IMR-90 (cell line): ENCODE measurements at regions not wholly inside any gene's neighbourhood (a gene's known extent, or its start where the extent isn't known, plus 50 kb on each side); places are given as distances from the start of the nearest gene placed in this dataset.

ENCODE experiments used
- ATAC-seq: fragments of 200-7000 bp; cut with Tn5 transposase; 2 replicates; pipeline ENCODE4 v1.9.1; 2020; ENCODE audit warnings: low read depth, mild to moderate bottlenecking, moderate library complexity
- BruUV-seq: library from RNA; stranded (reverse); fragments of 400-500 nt; replicated peaks from 2 replicates; lab custom pipeline; 2021; lab: Mats Ljungman, UMichigan
- CTCF ChIA-PET: fragments of 300-600 bp; formaldehyde crosslinking; extraction: SDS; loops from one replicate; lab custom pipeline; 2021; ENCODE audit warnings: antibody characterized with exemption; lab: Yijun Ruan, JAX
- POLR2A ChIA-PET: fragments of 300-600 bp; sonication (Branson Sonifier 250); formaldehyde crosslinking; loops from one replicate; lab custom pipeline; 2022; ENCODE audit warnings: antibody characterized with exemption; ENCODE audit not compliant: unreplicated experiment; lab: Charles Lee
- DNase-seq: peaks from one replicate; pipeline ENCODE4 v3.0.0; 2013
- H2AFZ ChIP-seq: replicated peaks from 2 replicates; pipeline ENCODE3; 2013; ENCODE audit warnings: low read length, mild to moderate bottlenecking; ENCODE audit not compliant: poor library complexity
- H2AK5ac ChIP-seq: 2 replicates; pipeline ENCODE4 v1.6.1; 2013; ENCODE audit warnings: low read depth, low read length, inconsistent platforms
- H2AK9ac ChIP-seq: replicated peaks from 2 replicates; pipeline ENCODE3; 2013; ENCODE audit warnings: mild to moderate bottlenecking, low read depth, low read length, moderate library complexity; ENCODE audit not compliant: poor library complexity
- H2BK120ac ChIP-seq: 2 replicates; pipeline ENCODE4 v1.6.1; 2013; ENCODE audit warnings: low read depth, low read length, inconsistent platforms
- H2BK15ac ChIP-seq: 3 replicates; pipeline ENCODE4 v1.6.1; 2013; ENCODE audit warnings: low read depth, low read length, inconsistent platforms
- H2BK20ac ChIP-seq: 2 replicates; pipeline ENCODE4 v1.6.1; 2013; ENCODE audit warnings: low read depth, mild to moderate bottlenecking, inconsistent platforms, low read length, moderate library complexity
- H2BK5ac ChIP-seq: 2 replicates; pipeline ENCODE4 v1.6.1; 2013; ENCODE audit warnings: mild to moderate bottlenecking, low read depth, low read length, inconsistent platforms; ENCODE audit not compliant: poor library complexity, severe bottlenecking
- H3K14ac ChIP-seq: replicated peaks from 2 replicates; pipeline ENCODE4 v1.6.1; 2013; ENCODE audit warnings: low read depth, low read length, inconsistent platforms
- H3K18ac ChIP-seq: 2 replicates; pipeline ENCODE4 v1.6.1; 2013; ENCODE audit warnings: low read depth, low read length, control low read depth
- H3K23ac ChIP-seq: 2 replicates; pipeline ENCODE4 v1.6.1; 2013; ENCODE audit warnings: low read depth, low read length, inconsistent platforms
- H3K27ac ChIP-seq: 2 replicates; pipeline ENCODE4 v1.5.1; 2013; ENCODE audit warnings: mild to moderate bottlenecking, control low read depth, low read length; ENCODE audit not compliant: insufficient read depth
- H3K27me3 ChIP-seq: 2 replicates; pipeline ENCODE4 v1.6.1; 2013; ENCODE audit warnings: low read length; ENCODE audit not compliant: control insufficient read depth, insufficient read depth
- H3K36me3 ChIP-seq: 2 replicates; pipeline ENCODE4 v1.6.1; 2013; ENCODE audit warnings: low read length, mixed read lengths; ENCODE audit not compliant: control insufficient read depth, insufficient read depth
- H3K4ac ChIP-seq: 2 replicates; pipeline ENCODE4 v1.6.1; 2013; ENCODE audit warnings: low read depth, low read length, inconsistent platforms
- H3K4me1 ChIP-seq: 2 replicates; pipeline ENCODE4 v1.6.1; 2013; ENCODE audit warnings: low read length, mixed read lengths; ENCODE audit not compliant: control insufficient read depth, insufficient read depth
- H3K4me2 ChIP-seq: 2 replicates; pipeline ENCODE4 v1.6.1; 2013; ENCODE audit warnings: low read depth, mild to moderate bottlenecking, control low read depth, low read length, moderate library complexity
- H3K4me3 ChIP-seq: 2 replicates; pipeline ENCODE4 v1.5.1; 2013; ENCODE audit warnings: low read depth, mild to moderate bottlenecking, control low read depth, low read length, moderate library complexity; ENCODE audit not compliant: insufficient read depth
- H3K56ac ChIP-seq: 2 replicates; pipeline ENCODE4 v1.6.1; 2013; ENCODE audit warnings: low read length, inconsistent platforms; ENCODE audit not compliant: insufficient read depth; ENCODE audit errors: extremely low read depth
- H3K79me1 ChIP-seq, 2 experiments: 2 replicates each; pipeline ENCODE4 v1.6.1; 2013; ENCODE audit warnings: low read length in 2 of 2, inconsistent platforms in 1 of 2, low read depth in 1 of 2
- H3K9ac ChIP-seq: 2 replicates; pipeline ENCODE4 v1.6.1; 2013; ENCODE audit warnings: low read depth, low read length, control low read depth
- H3K9me1 ChIP-seq: 2 replicates; pipeline ENCODE4 v1.6.1; 2013; ENCODE audit warnings: low read length, inconsistent platforms; ENCODE audit not compliant: insufficient read depth
- H3K9me3 ChIP-seq: 2 replicates; pipeline ENCODE4 v1.6.1; 2013; ENCODE audit warnings: low read length; ENCODE audit not compliant: control insufficient read depth, insufficient read depth
- H4K20me1 ChIP-seq: 2 replicates; pipeline ENCODE4 v1.6.1; 2013; ENCODE audit warnings: low read length, inconsistent platforms; ENCODE audit not compliant: insufficient read depth
- H4K5ac ChIP-seq: 2 replicates; pipeline ENCODE4 v1.6.1; 2013; ENCODE audit warnings: mild to moderate bottlenecking, low read depth, low read length, control low read depth
- H4K8ac ChIP-seq, 2 experiments: 2 replicates each; pipeline ENCODE4 v1.6.1; 2013; ENCODE audit warnings: low read depth in 2 of 2, low read length in 2 of 2, control low read depth in 1 of 2, inconsistent platforms in 1 of 2
- H4K91ac ChIP-seq: 2 replicates; pipeline ENCODE4 v1.6.1; 2013; ENCODE audit warnings: low read depth, low read length, inconsistent platforms; ENCODE audit not compliant: insufficient read depth
- BHLHE40 ChIP-seq: fragments of 150-350 bp; IDR thresholded peaks from 2 replicates; pipeline ENCODE4 v1.6.1; 2016; ENCODE audit warnings: mild to moderate bottlenecking, low read depth, low read length
- CEBPB ChIP-seq: IDR thresholded peaks from 2 replicates; pipeline ENCODE4 v1.6.1; 2012; ENCODE audit warnings: low read depth, low read length, improper control_type of control experiment
- CHD1 ChIP-seq: IDR thresholded peaks from 2 replicates; pipeline ENCODE4 v1.6.1; 2012; ENCODE audit warnings: low read depth, low read length, improper control_type of control experiment
- CTCF ChIP-seq: conservative IDR thresholded peaks from 2 replicates; pipeline ENCODE4 v1.5.1; 2012; ENCODE audit warnings: mild to moderate bottlenecking, low read depth, low read length, improper control_type of control experiment
- ELK1 ChIP-seq: fragments of 150-350 bp; IDR thresholded peaks from 2 replicates; pipeline ENCODE4 v1.6.1; 2016; ENCODE audit warnings: low read depth, mild to moderate bottlenecking, low read length, moderate library complexity, borderline replicate concordance
- FOS ChIP-seq: fragments of 150-350 bp; IDR thresholded peaks from 2 replicates; pipeline ENCODE4 v1.6.1; 2016; ENCODE audit warnings: low read depth, low read length
- MAFK ChIP-seq: IDR thresholded peaks from 2 replicates; pipeline ENCODE4 v1.6.1; 2012; ENCODE audit warnings: low read depth, low read length, improper control_type of control experiment
- MAZ ChIP-seq: IDR thresholded peaks from 2 replicates; pipeline ENCODE4 v1.6.1; 2012; ENCODE audit warnings: low read depth, mild to moderate bottlenecking, low read length, improper control_type of control experiment, moderate library complexity, borderline replicate concordance
- MXI1 ChIP-seq: IDR thresholded peaks from 2 replicates; pipeline ENCODE4 v1.6.1; 2012; ENCODE audit warnings: low read depth, mild to moderate bottlenecking, low read length, moderate library complexity, borderline replicate concordance
- NFE2L2 ChIP-seq: fragments of 150-350 bp; IDR thresholded peaks from 2 replicates; pipeline ENCODE4 v1.6.1; 2016; ENCODE audit warnings: low read depth, mild to moderate bottlenecking, low read length
- POLR2A ChIP-seq: IDR thresholded peaks from 2 replicates; pipeline ENCODE4 v1.6.1; 2012; ENCODE audit warnings: mild to moderate bottlenecking, low read depth, low read length
- RAD21 ChIP-seq: IDR thresholded peaks from 2 replicates; pipeline ENCODE4 v1.6.1; 2012; ENCODE audit warnings: low read length, improper control_type of control experiment
- RCOR1 ChIP-seq: IDR thresholded peaks from 2 replicates; pipeline ENCODE4 v1.6.1; 2012; ENCODE audit warnings: mild to moderate bottlenecking, low read length, improper control_type of control experiment; ENCODE audit not compliant: insufficient replicate concordance
- RFX5 ChIP-seq: IDR thresholded peaks from 2 replicates; pipeline ENCODE4 v1.8.0; 2012; ENCODE audit warnings: low read depth, mild to moderate bottlenecking, low read length, moderate library complexity
- SMC3 ChIP-seq: fragments of 150-350 bp; IDR thresholded peaks from 2 replicates; pipeline ENCODE4 v1.6.1; 2016; ENCODE audit warnings: low read depth, mild to moderate bottlenecking, antibody characterized with exemption, low read length, moderate library complexity
- USF2 ChIP-seq: fragments of 150-350 bp; IDR thresholded peaks from 2 replicates; pipeline ENCODE4 v1.6.1; 2017; ENCODE audit warnings: mild to moderate bottlenecking, antibody characterized with exemption, low read length, low read depth
- WGBS, 2 experiments: methylation state at CpG; one replicate each; pipeline versions ENCODE4 v1.1.5 to v1.1.7; 2013; ENCODE audit warnings: missing lambda C conversion rate in 2 of 2; ENCODE audit not compliant: insufficient read length in 1 of 2; ENCODE audit errors: extremely low coverage in 2 of 2; 5-methylcytosine and 5-hydroxymethylcytosine counted together
- dilution Hi-C: fragments of 300-500 bp; cut with HindIII; formaldehyde crosslinking; loops from one replicate; pipeline ENCODE4 v1.14.3; 2018; ENCODE audit warnings: low sequenced_read_pairs; ENCODE audit not compliant: unreplicated experiment
- in situ Hi-C: fragments of 300-500 bp; cut with MboI; formaldehyde crosslinking; loops from 3 replicates; pipeline ENCODE4 v1.14.3; 2019; ENCODE audit warnings: low sequenced_read_pairs, inconsistent platforms, mixed read lengths
- intact Hi-C: fragments of 100-400 bp; cut with micrococcal nuclease; formaldehyde crosslinking; loops from 2 replicates; pipeline ENCODE4 v1.10.0; 2022

- Histone ChIP-seq H2AK9ac (no peak overlapping the region), H3K4me3 (no peak overlapping the region), H3K18ac (no peak overlapping the region), H3K4me2 (no peak overlapping the region), H3K27me3 (peaks cover 53% of the 10 kb centered on the region), H3K4me1 (no peaks in the 10 kb centered on the region), H4K8ac (no peak overlapping the region), H3K36me3 (no peaks in the 10 kb centered on the region), H3K27ac (no peak overlapping the region), H3K9me1 (no peaks in the 10 kb centered on the region), H3K4ac (no peak overlapping the region), H4K5ac (no peak overlapping the region), H2BK120ac (no peak overlapping the region), H3K56ac (no peak overlapping the region), H3K9ac (no peak overlapping the region), H3K9me3 (no peaks in the 10 kb centered on the region), H4K91ac (no peak overlapping the region), H4K20me1 (no peaks in the 10 kb centered on the region), H2BK5ac (no peak overlapping the region), H2AK5ac (no peak overlapping the region), H3K79me1 (no peaks in the 10 kb centered on the region), H2BK20ac (no peak overlapping the region), H2AFZ (no peak overlapping the region), H3K14ac (no peak overlapping the region), H3K23ac (no peak overlapping the region), H2BK15ac (no peak overlapping the region)
- ATAC-seq (no peak), DNase-seq (no peak)
- ChIA-PET POLR2A (no interaction called here), CTCF (no interaction called here)
- dilution Hi-C loops (no loop called here), intact Hi-C loops (no loop called here), in situ Hi-C loops (no loop called here)
- no CpG with 5 or more reads among the region's 5 CpGs for WGBS, 2 experiments
- no TSS peak for BruUV-seq
- no peak for TF ChIP-seq CTCF
- no peak for TF ChIP-seq NFE2L2
- TF ChIP-seq MXI1 = no peak
- TF ChIP-seq CHD1 = no peak
- no peak for TF ChIP-seq SMC3
- no peak for TF ChIP-seq MAZ
- no peak for TF ChIP-seq CEBPB
- no peak for TF ChIP-seq RFX5
- TF ChIP-seq FOS = no peak
- TF ChIP-seq RAD21 = no peak
- no peak for TF ChIP-seq RCOR1
- no peak for TF ChIP-seq BHLHE40
- TF ChIP-seq ELK1 = no peak
- no peak for TF ChIP-seq POLR2A
- no peak for TF ChIP-seq MAFK
- no peak for TF ChIP-seq USF2
These were observed 145.3 kb downstream of the SP3 start for GRCh38 chr2:173819852-173820251.
